ENCODE measurements at regions not wholly inside any gene's neighbourhood (a gene's known extent, or its start where the extent isn't known, plus 50 kb on each side); places are given as distances from the start of the nearest gene placed in this dataset.
"Not testable (repeated sequence)": the region's sequence is repeated elsewhere in the genome, so short reads cannot be mapped to it uniquely, and the experiment has no call there.

DNA sequence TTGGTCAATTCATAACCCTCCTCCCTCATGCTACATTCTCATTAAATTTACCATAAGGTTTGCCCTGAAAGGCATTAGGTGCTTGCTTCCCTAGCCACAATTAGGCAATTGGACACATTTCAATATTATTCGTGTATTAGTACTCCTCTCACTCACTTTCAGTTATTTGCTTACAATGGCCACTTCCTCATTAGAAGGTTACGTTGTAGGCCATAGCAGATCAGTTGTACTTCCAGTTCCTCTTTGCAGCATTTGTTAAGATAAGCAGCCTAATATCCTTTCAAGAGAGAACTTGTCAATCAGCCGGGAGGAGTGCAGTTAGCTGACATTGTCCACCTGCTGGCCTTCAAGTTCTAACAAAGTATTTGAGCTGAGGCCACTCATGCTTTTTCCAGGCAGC is 1017.2 kb downstream of the PCDH7 start:
- H3K27ac Mint-ChIP-seq (ENCODE audit: unreplicated experiment): no peak overlapping the region
- TF ChIP-seq, protein P1, sequence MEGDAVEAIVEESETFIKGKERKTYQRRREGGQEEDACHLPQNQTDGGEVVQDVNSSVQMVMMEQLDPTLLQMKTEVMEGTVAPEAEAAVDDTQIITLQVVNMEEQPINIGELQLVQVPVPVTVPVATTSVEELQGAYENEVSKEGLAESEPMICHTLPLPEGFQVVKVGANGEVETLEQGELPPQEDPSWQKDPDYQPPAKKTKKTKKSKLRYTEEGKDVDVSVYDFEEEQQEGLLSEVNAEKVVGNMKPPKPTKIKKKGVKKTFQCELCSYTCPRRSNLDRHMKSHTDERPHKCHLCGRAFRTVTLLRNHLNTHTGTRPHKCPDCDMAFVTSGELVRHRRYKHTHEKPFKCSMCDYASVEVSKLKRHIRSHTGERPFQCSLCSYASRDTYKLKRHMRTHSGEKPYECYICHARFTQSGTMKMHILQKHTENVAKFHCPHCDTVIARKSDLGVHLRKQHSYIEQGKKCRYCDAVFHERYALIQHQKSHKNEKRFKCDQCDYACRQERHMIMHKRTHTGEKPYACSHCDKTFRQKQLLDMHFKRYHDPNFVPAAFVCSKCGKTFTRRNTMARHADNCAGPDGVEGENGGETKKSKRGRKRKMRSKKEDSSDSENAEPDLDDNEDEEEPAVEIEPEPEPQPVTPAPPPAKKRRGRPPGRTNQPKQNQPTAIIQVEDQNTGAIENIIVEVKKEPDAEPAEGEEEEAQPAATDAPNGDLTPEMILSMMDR (IDR thresholded peaks at IDR 0.05; ENCODE audit: insufficient read depth in 1 of 2, low read depth in 1 of 2, low read length in 1 of 2, severe bottlenecking in 1 of 2, unreplicated experiment in 1 of 2): no peak
- intact Hi-C loops (cut with micrococcal nuclease; ENCODE audit: unreplicated experiment): no loop called here
- CTCF ChIA-PET: no interaction called here
- no peaks in the 10 kb centered on the region for H3K9me3 Mint-ChIP-seq (ENCODE audit: unreplicated experiment)
- no peaks in the 10 kb centered on the region for H3K4me1 ChIP-seq
- no peak for DNase-seq
- H3K9me3 ChIP-seq: no peaks in the 10 kb centered on the region
- H3K36me3 ChIP-seq (ENCODE audit: control insufficient read depth, insufficient read depth, low read length): no peaks in the 10 kb centered on the region
- no peaks in the 10 kb centered on the region for H3K4me1 Mint-ChIP-seq (ENCODE audit: low read depth, unreplicated experiment)
- BruUV-seq (replicated peaks): no TSS peak
- H3K27me3 Mint-ChIP-seq (ENCODE audit: insufficient read depth, unreplicated experiment): peaks cover 2% of the 10 kb centered on the region
- POLR2A ChIA-PET: no interaction called here
- H3K4me3 ChIP-seq (ENCODE audit: low read depth, low read length): no peak overlapping the region
- no peak overlapping the region for H3K4me3 Mint-ChIP-seq (ENCODE audit: unreplicated experiment)
- H3K36me3 Mint-ChIP-seq (ENCODE audit: insufficient read depth, unreplicated experiment): no peaks in the 10 kb centered on the region
- no peaks in the 10 kb centered on the region for H3K27me3 ChIP-seq (replicated peaks; ENCODE audit: control insufficient read depth, insufficient read depth, low read length)

- Mint-ChIP-seq H3K9me3 (ENCODE audit: unreplicated experiment) (no peaks in the 10 kb centered on the region), H3K27me3 (ENCODE audit: insufficient read depth, unreplicated experiment) (peaks cover 2% of the 10 kb centered on the region), H3K4me3 (ENCODE audit: unreplicated experiment) (no peak overlapping the region), H3K4me1 (ENCODE audit: low read depth, unreplicated experiment) (no peaks in the 10 kb centered on the region), H3K36me3 (ENCODE audit: insufficient read depth, unreplicated experiment) (no peaks in the 10 kb centered on the region), H3K27ac (ENCODE audit: unreplicated experiment) (no peak overlapping the region)
- ChIA-PET POLR2A (no interaction called here), CTCF (no interaction called here)
- Histone ChIP-seq H3K4me1 (no peaks in the 10 kb centered on the region), H3K36me3 (ENCODE audit: control insufficient read depth, insufficient read depth, low read length) (no peaks in the 10 kb centered on the region), H3K27me3 (replicated peaks; ENCODE audit: control insufficient read depth, insufficient read depth, low read length) (no peaks in the 10 kb centered on the region), H3K4me3 (ENCODE audit: low read depth, low read length) (no peak overlapping the region), H3K9me3 (no peaks in the 10 kb centered on the region)
- intact Hi-C loops (cut with micrococcal nuclease; ENCODE audit: unreplicated experiment): no loop called here
- TF ChIP-seq, protein P1 (IDR thresholded peaks at IDR 0.05; ENCODE audit: insufficient read depth in 1 of 2, low read depth in 1 of 2, low read length in 1 of 2, severe bottlenecking in 1 of 2, unreplicated experiment in 1 of 2): no peak
- no peak for DNase-seq
- BruUV-seq (replicated peaks): no TSS peak
Measured at GRCh38 chr4:31741326-31741725, 1021.2 kb downstream of the PCDH7 start.

DNA sequence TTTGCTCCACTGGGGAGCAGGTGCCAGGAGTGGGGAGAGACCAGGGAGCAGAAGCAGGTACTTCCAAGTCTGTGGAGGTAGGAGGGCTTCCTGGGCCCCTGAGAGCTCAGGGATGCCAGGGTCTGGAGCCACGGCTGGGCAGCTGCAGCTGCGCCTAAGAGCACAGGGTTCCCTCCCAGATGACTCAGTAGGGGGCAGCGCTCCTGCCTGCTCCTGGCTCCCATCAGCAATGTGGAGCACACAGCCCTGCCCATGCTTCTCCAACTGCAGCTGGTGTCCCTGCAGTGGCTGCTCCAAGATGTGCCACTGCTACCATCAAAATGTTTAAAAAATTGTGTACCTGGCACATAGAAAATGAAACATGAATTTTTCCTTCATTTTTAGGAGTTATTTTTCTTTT is 1028.2 kb downstream of the PCDH7 start:
- POLR2A ChIA-PET: no interaction called here
- CTCF ChIA-PET: no interaction called here
- intact Hi-C loops (cut with micrococcal nuclease; ENCODE audit: unreplicated experiment): no loop called here
- Mint-ChIP-seq H3K27ac (ENCODE audit: unreplicated experiment) (no peak overlapping the region), H3K9me3 (ENCODE audit: unreplicated experiment) (peaks cover 11% of the 10 kb centered on the region), H3K4me3 (ENCODE audit: unreplicated experiment) (no peak overlapping the region), H3K4me1 (ENCODE audit: low read depth, unreplicated experiment) (no peaks in the 10 kb centered on the region), H3K27me3 (ENCODE audit: insufficient read depth, unreplicated experiment) (no peaks in the 10 kb centered on the region), H3K36me3 (ENCODE audit: insufficient read depth, unreplicated experiment) (no peaks in the 10 kb centered on the region)
- DNase-seq: no peak
- no peaks in the 10 kb centered on the region for H3K4me1 ChIP-seq
- H3K9me3 ChIP-seq: no peaks in the 10 kb centered on the region
- H3K4me3 ChIP-seq (ENCODE audit: low read depth, low read length): no peak overlapping the region
- no peaks in the 10 kb centered on the region for H3K36me3 ChIP-seq (ENCODE audit: control insufficient read depth, insufficient read depth, low read length)
- BruUV-seq (replicated peaks): no TSS peak
- TF ChIP-seq, protein P1 (IDR thresholded peaks at IDR 0.05; ENCODE audit: insufficient read depth in 1 of 2, low read depth in 1 of 2, low read length in 1 of 2, severe bottlenecking in 1 of 2, unreplicated experiment in 1 of 2): no peak
- H3K27me3 ChIP-seq (replicated peaks; ENCODE audit: control insufficient read depth, insufficient read depth, low read length): no peaks in the 10 kb centered on the region

- DNase-seq; BruUV-seq (replicated peaks); CTCF ChIA-PET; H3K4me3 Mint-ChIP-seq (ENCODE audit: unreplicated experiment); H3K4me1 ChIP-seq; POLR2A ChIA-PET; H3K27me3 Mint-ChIP-seq (ENCODE audit: insufficient read depth, unreplicated experiment); H3K27ac Mint-ChIP-seq (ENCODE audit: unreplicated experiment); H3K36me3 ChIP-seq (ENCODE audit: control insufficient read depth, insufficient read depth, low read length); H3K4me1 Mint-ChIP-seq (ENCODE audit: low read depth, unreplicated experiment); H3K36me3 Mint-ChIP-seq (ENCODE audit: insufficient read depth, unreplicated experiment); intact Hi-C loops (cut with micrococcal nuclease; ENCODE audit: unreplicated experiment); H3K27me3 ChIP-seq (replicated peaks; ENCODE audit: control insufficient read depth, insufficient read depth, low read length); H3K9me3 ChIP-seq; H3K4me3 ChIP-seq (ENCODE audit: low read depth, low read length): not testable (repeated sequence)
- peaks cover 11% of the 10 kb centered on the region for H3K9me3 Mint-ChIP-seq (ENCODE audit: unreplicated experiment)
Measured at GRCh38 chr4:31750581-31750980, 1030.4 kb downstream of the PCDH7 start.

Data from Caco-2 (cell line).